PC-3 (cell line): ENCODE measurements at regions not wholly inside any gene's neighbourhood (a gene's known extent, or its start where the extent isn't known, plus 50 kb on each side); places are given as distances from the start of the nearest gene placed in this dataset.

Experiments
- ATAC-seq: fragments of 200-7000 bp; cut with Tn5 transposase; 2 replicates; pipeline ENCODE4 v1.9.1; 2020; ENCODE audit warnings: mild to moderate bottlenecking, moderate library complexity
- BruUV-seq: library from RNA; stranded (reverse); fragments of 400-500 nt; replicated peaks from 2 replicates; lab custom pipeline; 2021; lab: Mats Ljungman, UMichigan
- CTCF ChIA-PET: fragments of 300-600 bp; sonication (Branson Sonifier 250); formaldehyde crosslinking; loops from one replicate; lab custom pipeline; 2022; ENCODE audit warnings: antibody characterized with exemption; lab: Charles Lee
- POLR2A ChIA-PET: fragments of 300-600 bp; sonication (Branson Sonifier 250); formaldehyde crosslinking; loops from one replicate; lab custom pipeline; 2022; ENCODE audit warnings: antibody characterized with exemption; ENCODE audit not compliant: unreplicated experiment; lab: Charles Lee
- DNase-seq: peaks from one replicate; pipeline ENCODE4 v3.0.0-alpha.2; 2015
- H2AFZ ChIP-seq: fragments of 300-600 bp; sonication (generic); 2 replicates; pipeline ENCODE4 v1.6.0; 2016; ENCODE audit warnings: antibody characterized with exemption, low read length
- H3F3A ChIP-seq: fragments of 300-600 bp; sonication (generic); one replicate; pipeline ENCODE4 v1.6.0; 2017; ENCODE audit warnings: antibody characterized with exemption, low read length, control low read depth, mild to moderate bottlenecking; ENCODE audit not compliant: unreplicated experiment
- H3K27ac ChIP-seq: fragments of 300-600 bp; sonication (generic); 2 replicates; pipeline ENCODE4 v1.5.1; 2016; ENCODE audit warnings: mild to moderate bottlenecking, low read length
- H3K27me3 ChIP-seq: fragments of 300-600 bp; sonication (generic); 2 replicates; pipeline ENCODE4 v1.6.1; 2016; ENCODE audit warnings: low read length, mixed read lengths
- H3K36me3 ChIP-seq: fragments of 300-600 bp; sonication (generic); 2 replicates; pipeline ENCODE4 v1.6.1; 2016; ENCODE audit warnings: low read depth, mixed run types, low read length, mixed read lengths
- H3K4me1 ChIP-seq: fragments of 300-600 bp; sonication (generic); 2 replicates; pipeline ENCODE4 v1.5.1; 2016; ENCODE audit warnings: low read length; ENCODE audit not compliant: insufficient read depth
- H3K4me2 ChIP-seq: fragments of 300-600 bp; sonication (generic); 2 replicates; pipeline ENCODE4 v1.6.0; 2016; ENCODE audit warnings: low read length
- H3K4me3 ChIP-seq: fragments of 300-600 bp; sonication (generic); 2 replicates; pipeline ENCODE4 v1.5.1; 2016; ENCODE audit warnings: mild to moderate bottlenecking, low read length, mixed read lengths
- H3K79me2 ChIP-seq: fragments of 300-600 bp; sonication (generic); 2 replicates; pipeline ENCODE4 v1.6.1; 2017; ENCODE audit warnings: low read length, mixed read lengths
- H3K9ac ChIP-seq: fragments of 300-600 bp; sonication (generic); 2 replicates; pipeline ENCODE4 v1.6.0; 2016; ENCODE audit warnings: mild to moderate bottlenecking, low read length
- H3K9me2 ChIP-seq: fragments of 300-600 bp; sonication (generic); replicated peaks from 2 replicates; pipeline ENCODE4 v1.6.1; 2016; ENCODE audit warnings: mixed run types, low read length, mixed read lengths
- H3K9me3 ChIP-seq: fragments of 300-600 bp; sonication (generic); 2 replicates; pipeline ENCODE4 v1.6.1; 2016; ENCODE audit warnings: low read length, mixed read lengths
- H4K20me1 ChIP-seq: fragments of 300-600 bp; sonication (generic); 2 replicates; pipeline ENCODE4 v1.6.1; 2016; ENCODE audit warnings: low read length, mixed read lengths
- CTCF ChIP-seq: fragments of 300-600 bp; sonication (generic); conservative IDR thresholded peaks from 2 replicates; pipeline ENCODE4 v1.5.1; 2017; ENCODE audit warnings: antibody characterized with exemption, low read depth, mild to moderate bottlenecking, low read length
- EZH2 ChIP-seq: fragments of 300-600 bp; sonication (generic); IDR thresholded peaks from one replicate; pipeline ENCODE4 v1.6.1; 2017; ENCODE audit warnings: antibody characterized with exemption, mild to moderate bottlenecking, low read length; ENCODE audit not compliant: unreplicated experiment
- EZH2phosphoT487 ChIP-seq: fragments of 300-600 bp; sonication (generic); IDR thresholded peaks from 2 replicates; pipeline ENCODE4 v1.6.1; 2018; ENCODE audit warnings: mild to moderate bottlenecking, antibody characterized with exemption, low read length, borderline replicate concordance
- intact Hi-C: fragments of 100-400 bp; cut with micrococcal nuclease; formaldehyde crosslinking; loops from 2 replicates; pipeline ENCODE4 v1.9.0; 2023

GRCh38 chr4:28724239-28724638 lies 1863.6 kb downstream of the STIM2 start:
- H3K9me2 ChIP-seq, result no peaks in the 10 kb centered on the region
- intact Hi-C loops, result no loop called here

DNA sequence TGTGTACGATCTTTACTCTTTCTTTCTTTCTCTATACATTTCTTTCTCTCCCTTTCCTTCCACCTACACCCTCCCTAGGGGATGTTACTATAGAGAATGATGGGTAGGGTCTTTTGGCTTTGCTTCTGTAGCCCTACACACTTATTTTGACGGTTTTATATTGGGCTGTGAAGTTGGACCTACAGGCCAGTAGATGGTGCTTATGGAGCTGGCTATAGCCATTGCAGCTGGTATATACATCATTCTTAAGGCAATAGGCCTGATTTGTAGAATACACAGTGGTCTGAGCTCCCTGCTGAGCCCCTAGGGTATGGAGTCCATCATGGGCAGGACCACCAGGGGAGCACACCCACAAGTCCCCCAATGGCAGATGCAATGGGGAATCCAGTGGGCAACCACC lies 1869.7 kb downstream of the STIM2 start:
- POLR2A ChIA-PET, result no interaction called here
- intact Hi-C loops, result no loop called here
- Histone ChIP-seq H3K79me2 (no peaks in the 10 kb centered on the region), H3K4me3 (no peak overlapping the region), H3K36me3 (no peaks in the 10 kb centered on the region), H3K27me3 (no peaks in the 10 kb centered on the region), H3K9ac (no peak overlapping the region), H2AFZ (no peak overlapping the region), H3K27ac (no peak overlapping the region), H4K20me1 (no peaks in the 10 kb centered on the region), H3F3A (no peaks in the 10 kb centered on the region), H3K4me1 (no peaks in the 10 kb centered on the region), H3K9me2 (no peaks in the 10 kb centered on the region), H3K9me3 (no peaks in the 10 kb centered on the region), H3K4me2 (no peak overlapping the region)
- BruUV-seq, result no TSS peak
- CTCF ChIA-PET, result no interaction called here
- ATAC-seq, result no peak
- DNase-seq, result no peak
- TF ChIP-seq CTCF, result no peak

More at GRCh38 chr4:28724239-28724638, 1863.6 kb downstream of the STIM2 start:
- no peak for DNase-seq
- CTCF ChIA-PET, result no interaction called here
- Histone ChIP-seq H3K27me3 (no peaks in the 10 kb centered on the region), H3F3A (no peaks in the 10 kb centered on the region), H3K4me1 (no peaks in the 10 kb centered on the region), H3K4me3 (no peak overlapping the region), H3K9me3 (no peaks in the 10 kb centered on the region), H2AFZ (no peak overlapping the region), H4K20me1 (no peaks in the 10 kb centered on the region), H3K9ac (no peak overlapping the region), H3K79me2 (no peaks in the 10 kb centered on the region), H3K27ac (no peak overlapping the region), H3K4me2 (no peak overlapping the region), H3K36me3 (no peaks in the 10 kb centered on the region)
- POLR2A ChIA-PET, result no interaction called here
- no peak for ATAC-seq
- TF ChIP-seq EZH2phosphoT487, result no peak
- no peak for TF ChIP-seq EZH2
- TF ChIP-seq CTCF, result no peak
- no TSS peak for BruUV-seq

DNA sequence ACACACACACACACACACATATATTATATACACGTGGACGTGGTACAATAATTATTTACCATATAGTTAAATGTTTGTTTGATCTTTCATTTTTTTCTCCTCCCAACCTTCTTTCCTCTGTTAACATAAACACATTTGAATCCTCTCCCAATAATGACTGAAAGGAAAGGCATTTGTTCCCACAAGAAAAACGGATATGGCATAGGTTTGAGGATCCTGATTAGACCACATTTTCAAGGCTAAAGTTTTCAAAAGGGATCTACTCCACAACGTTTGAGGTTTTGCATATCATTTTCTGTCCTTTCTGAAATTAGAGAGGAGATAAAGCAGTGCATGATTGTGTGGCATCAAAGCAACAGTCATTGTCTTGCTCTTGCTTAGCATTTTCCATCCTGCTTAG lies 1883.4 kb downstream of the STIM2 start:
- no peak for ATAC-seq
- no peak overlapping the region for H3K4me2 ChIP-seq

More for the DNA sequence above, 1883.4 kb downstream of the STIM2 start:
- no peak overlapping the region for H2AFZ ChIP-seq
- TF ChIP-seq EZH2phosphoT487 (no peak), EZH2 (no peak), CTCF (no peak)
- no peaks in the 10 kb centered on the region for H3K9me2 ChIP-seq
- no peaks in the 10 kb centered on the region for H3F3A ChIP-seq
- no peaks in the 10 kb centered on the region for H3K27me3 ChIP-seq
- H3K79me2 ChIP-seq, result no peaks in the 10 kb centered on the region
- POLR2A ChIA-PET, result no interaction called here
- no peaks in the 10 kb centered on the region for H4K20me1 ChIP-seq
- H3K9me3 ChIP-seq, result no peaks in the 10 kb centered on the region
- no peak overlapping the region for H3K9ac ChIP-seq
- no peak overlapping the region for H3K4me3 ChIP-seq
- peak; percentile 39 for DNase-seq
- H3K36me3 ChIP-seq, result no peaks in the 10 kb centered on the region
- intact Hi-C loops, result no loop called here
- no TSS peak for BruUV-seq
- H3K4me1 ChIP-seq, result peaks cover 3% of the 10 kb centered on the region; the same call in 1 of the 2 replicates
- CTCF ChIA-PET, result no interaction called here
- H3K27ac ChIP-seq, result no peak overlapping the region
